Upper lobe of left lung (tissue), 6 donors: ENCODE measurements at regions not wholly inside any gene's neighbourhood (a gene's known extent, or its start where the extent isn't known, plus 50 kb on each side); places are given as distances from the start of the nearest gene placed in this dataset.

Experiments
- ATAC-seq, 2 donors: fragments of 200-7000 bp; cut with Tn5 transposase; one replicate each; pipeline ENCODE4 v1.9.1; 2022; ENCODE audit warnings: mild to moderate bottlenecking in 2 of 2, moderate library complexity in 2 of 2; ENCODE audit not compliant: low FRiP score in 2 of 2
- DNase-seq, 2 donors: peaks; one replicate each; pipeline ENCODE4 v3.0.0-alpha.2; 2019 to 2020
- H3K27ac ChIP-seq, 4 donors: fragments of 200-600 bp; sonication (generic); one replicate each; pipeline ENCODE4 v1.5.1; 2016 to 2019
- H3K27me3 ChIP-seq, 4 donors: fragments of 200-600 bp; sonication (generic); one replicate each; pipeline ENCODE4 v1.5.1; 2017 to 2019
- H3K36me3 ChIP-seq, 4 donors: fragments of 200-600 bp; sonication (generic); one replicate each; pipeline ENCODE4 v1.5.1; 2016 to 2019
- H3K4me1 ChIP-seq, 4 donors: fragments of 200-600 bp; sonication (generic); one replicate each; pipeline ENCODE4 v1.5.1; 2018 to 2019
- H3K4me3 ChIP-seq, 4 donors: fragments of 200-600 bp; sonication (generic); one replicate each; pipeline ENCODE4 v1.5.1; 2017 to 2019; ENCODE audit warnings: mild to moderate bottlenecking in 2 of 4, moderate library complexity in 1 of 4
- H3K9me3 ChIP-seq, 4 donors: fragments of 200-600 bp; sonication (generic); one replicate each; pipeline ENCODE4 v1.5.1; 2018 to 2019
- EP300 ChIP-seq, 4 donors: sonication (generic); formaldehyde crosslinking; IDR thresholded peaks; one replicate each; pipeline ENCODE4 v1.5.1; 2017; ENCODE audit warnings: antibody characterized with exemption in 4 of 4, control low read depth in 2 of 4
- POLR2A ChIP-seq, 4 donors: fragments of 450-650 bp; IDR thresholded peaks; one replicate each; pipeline ENCODE4 v1.5.1; 2016 to 2017; ENCODE audit warnings: antibody characterized with exemption in 4 of 4, mild to moderate bottlenecking in 2 of 4
- POLR2AphosphoS5 ChIP-seq, 2 donors: sonication (generic); formaldehyde crosslinking; IDR thresholded peaks; one replicate each; pipeline ENCODE4 v1.5.1; 2017; ENCODE audit warnings: antibody characterized with exemption in 2 of 2
- WGBS, 2 donors: methylation state at CpG; one replicate each; pipeline ENCODE4 v1.1.5; 2017 to 2018; 5-methylcytosine and 5-hydroxymethylcytosine counted together
- TF ChIP-seq, protein P1 (sequence below), 6 experiments: fragments of 450-650 bp in 4 of 6; fragments of 200-600 bp in 2 of 6; sonication (generic) in 2 of 6; IDR thresholded peaks; one replicate each; pipeline ENCODE4 v1.5.1; 2016 to 2019; ENCODE audit warnings: antibody characterized with exemption in 6 of 6
- donor health status: DM: no; HTN: no; CAD: no; lungs with moderate emphysema.
- donor health status: DM: no; HTN: yes; CAD: no; lungs with severe emphysema.

DNA sequence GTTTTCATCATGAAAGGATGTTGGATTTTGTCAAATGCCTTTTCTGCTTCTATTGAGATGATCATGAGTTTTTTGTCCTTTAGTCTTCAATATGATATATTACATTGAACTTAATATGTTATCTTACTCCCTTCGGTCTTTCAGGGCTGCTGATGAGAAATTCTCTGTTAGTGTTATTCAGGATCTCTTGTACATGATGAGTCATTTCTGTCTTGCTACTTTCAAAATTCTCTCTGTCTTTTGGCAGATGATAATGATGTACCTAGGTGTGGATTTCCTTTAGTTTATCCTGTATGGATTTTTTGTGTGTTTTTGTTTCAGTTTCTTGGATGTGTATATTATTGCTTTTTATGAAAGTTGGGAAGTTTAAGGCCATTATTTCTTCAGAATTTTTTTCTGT lies 320.9 kb upstream of the NPSR1 start:
- H3K27ac ChIP-seq: no peak overlapping the region
- no peaks in the 10 kb centered on the region for H3K36me3 ChIP-seq
- no peaks in the 10 kb centered on the region for H3K27me3 ChIP-seq
- ATAC-seq (no peak), DNase-seq (no peak)
- 88 to 100% methylated on average over 1 of the region's 1 CpG for WGBS, 2 donors
- H3K9me3 ChIP-seq: peaks cover 0 to 8% (median 0%) of the 10 kb centered on the region in 4 donors
- no peak overlapping the region for H3K4me3 ChIP-seq
- TF ChIP-seq POLR2AphosphoS5 (IDR thresholded peaks at IDR 0.05): no peak
- TF ChIP-seq EP300 (IDR thresholded peaks at IDR 0.05): no peak
- no peak for TF ChIP-seq POLR2A (IDR thresholded peaks at IDR 0.05)
- TF ChIP-seq, protein P1, sequence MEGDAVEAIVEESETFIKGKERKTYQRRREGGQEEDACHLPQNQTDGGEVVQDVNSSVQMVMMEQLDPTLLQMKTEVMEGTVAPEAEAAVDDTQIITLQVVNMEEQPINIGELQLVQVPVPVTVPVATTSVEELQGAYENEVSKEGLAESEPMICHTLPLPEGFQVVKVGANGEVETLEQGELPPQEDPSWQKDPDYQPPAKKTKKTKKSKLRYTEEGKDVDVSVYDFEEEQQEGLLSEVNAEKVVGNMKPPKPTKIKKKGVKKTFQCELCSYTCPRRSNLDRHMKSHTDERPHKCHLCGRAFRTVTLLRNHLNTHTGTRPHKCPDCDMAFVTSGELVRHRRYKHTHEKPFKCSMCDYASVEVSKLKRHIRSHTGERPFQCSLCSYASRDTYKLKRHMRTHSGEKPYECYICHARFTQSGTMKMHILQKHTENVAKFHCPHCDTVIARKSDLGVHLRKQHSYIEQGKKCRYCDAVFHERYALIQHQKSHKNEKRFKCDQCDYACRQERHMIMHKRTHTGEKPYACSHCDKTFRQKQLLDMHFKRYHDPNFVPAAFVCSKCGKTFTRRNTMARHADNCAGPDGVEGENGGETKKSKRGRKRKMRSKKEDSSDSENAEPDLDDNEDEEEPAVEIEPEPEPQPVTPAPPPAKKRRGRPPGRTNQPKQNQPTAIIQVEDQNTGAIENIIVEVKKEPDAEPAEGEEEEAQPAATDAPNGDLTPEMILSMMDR (IDR thresholded peaks at IDR 0.05): no peak
- no peaks in the 10 kb centered on the region for H3K4me1 ChIP-seq

DNA sequence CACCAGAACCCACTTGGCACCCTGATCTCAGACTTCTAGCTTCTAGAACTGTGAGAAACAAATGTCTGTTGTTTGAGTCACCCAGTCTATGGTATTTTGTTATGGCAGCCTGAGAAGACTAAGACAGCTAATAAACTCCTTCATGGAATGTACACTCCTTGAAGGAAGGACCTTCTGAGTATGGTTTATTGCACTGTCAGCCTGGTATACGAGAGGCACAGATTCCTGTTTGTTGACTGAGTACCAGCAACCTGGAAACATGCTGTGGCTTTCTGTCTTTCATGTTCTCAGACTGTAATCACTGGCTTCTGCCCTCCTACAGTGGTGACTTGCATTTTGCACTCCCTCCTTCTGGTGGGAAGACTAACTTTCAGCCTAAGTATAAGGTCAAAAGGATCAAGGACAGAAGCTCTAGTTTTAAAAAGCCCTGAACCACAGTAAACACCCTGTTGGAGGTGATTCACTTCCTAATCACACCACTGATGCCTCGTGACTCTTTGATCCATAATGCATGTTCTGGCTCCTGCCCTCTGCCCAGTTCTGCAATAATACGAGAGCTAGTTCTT lies 319.0 kb upstream of the NPSR1 start:
- H3K27ac ChIP-seq: no peak overlapping the region
- H3K9me3 ChIP-seq: peaks cover 0 to 8% (median 0%) of the 10 kb centered on the region in 4 donors
- DNase-seq (no peak), ATAC-seq (no peak)
- H3K27me3 ChIP-seq: no peaks in the 10 kb centered on the region
- 59 to 65% methylated on average over 3 of the region's 3 CpGs for WGBS, 2 donors
- H3K36me3 ChIP-seq: no peaks in the 10 kb centered on the region
- H3K4me3 ChIP-seq: no peak overlapping the region
- TF ChIP-seq, protein P1 (IDR thresholded peaks at IDR 0.05): no peak
- TF ChIP-seq POLR2AphosphoS5 (IDR thresholded peaks at IDR 0.05) (no peak), POLR2A (IDR thresholded peaks at IDR 0.05) (no peak), EP300 (IDR thresholded peaks at IDR 0.05) (no peak)
- no peaks in the 10 kb centered on the region for H3K4me1 ChIP-seq

DNA sequence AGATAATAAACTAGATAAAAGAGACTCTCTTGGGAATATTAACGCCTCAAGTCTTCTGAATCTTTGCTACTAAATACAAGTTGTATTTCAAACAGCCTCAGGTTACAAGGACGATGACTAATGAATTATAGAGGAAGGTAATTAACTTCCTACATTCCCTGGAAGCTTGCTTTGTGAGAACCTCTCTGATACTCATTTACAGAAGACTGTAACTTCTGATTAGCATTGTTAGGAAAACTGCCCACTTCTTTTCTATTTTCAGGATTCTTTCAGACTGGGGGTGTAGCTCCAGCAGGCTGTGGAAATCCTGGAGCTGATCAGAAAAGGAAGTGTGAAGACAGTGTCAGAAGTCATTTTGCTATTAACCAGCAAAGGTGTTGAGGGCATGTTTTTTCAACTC lies 316.7 kb upstream of the NPSR1 start:
- ATAC-seq (no peak), DNase-seq (no peak)
- 45 to 52% methylated on average over 2 of the region's 2 CpGs for WGBS, 2 donors
- TF ChIP-seq POLR2A (IDR thresholded peaks at IDR 0.05) (no peak), EP300 (IDR thresholded peaks at IDR 0.05) (no peak), POLR2AphosphoS5 (IDR thresholded peaks at IDR 0.05) (no peak)
- TF ChIP-seq, protein P1 (IDR thresholded peaks at IDR 0.05): no peak
- Histone ChIP-seq H3K9me3 (peaks cover 0 to 8% (median 0%) of the 10 kb centered on the region in 4 donors), H3K4me3 (no peak overlapping the region), H3K36me3 (no peaks in the 10 kb centered on the region), H3K27me3 (no peaks in the 10 kb centered on the region), H3K27ac (no peak overlapping the region), H3K4me1 (no peaks in the 10 kb centered on the region)

DNA sequence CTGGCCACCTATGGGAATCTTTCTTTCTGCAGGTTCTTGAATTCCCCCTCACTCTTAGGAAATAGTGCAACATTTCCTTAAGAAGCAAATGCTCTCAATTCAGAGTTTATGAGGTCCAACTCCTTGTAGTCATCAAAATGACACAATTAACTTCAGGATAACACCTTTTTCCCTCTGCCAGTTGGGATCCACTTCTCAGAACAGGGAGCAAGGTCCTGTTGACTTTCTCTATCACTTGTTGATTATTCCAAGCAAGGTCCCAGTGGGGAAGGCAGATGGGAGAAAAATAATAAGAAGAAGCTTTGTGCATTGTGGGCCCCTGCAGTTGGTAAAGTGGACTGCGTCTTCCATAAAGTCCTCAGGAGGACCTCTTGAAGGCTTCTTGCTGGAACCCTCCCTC lies 315.6 kb upstream of the NPSR1 start:
- 92 to 93% methylated on average over 1 of the region's 1 CpG for WGBS, 2 donors
- peaks cover 0 to 7% (median 0%) of the 10 kb centered on the region in 4 donors for H3K9me3 ChIP-seq
- no peak for ATAC-seq

More for the DNA sequence above, 315.6 kb upstream of the NPSR1 start:
- TF ChIP-seq EP300 (IDR thresholded peaks at IDR 0.05): no peak
- TF ChIP-seq, protein P1 (IDR thresholded peaks at IDR 0.05): no peak
- no peak for TF ChIP-seq POLR2AphosphoS5 (IDR thresholded peaks at IDR 0.05)
- TF ChIP-seq POLR2A (IDR thresholded peaks at IDR 0.05): no peak
- Histone ChIP-seq H3K36me3 (no peaks in the 10 kb centered on the region), H3K27ac (no peak overlapping the region), H3K4me3 (no peak overlapping the region), H3K4me1 (no peaks in the 10 kb centered on the region), H3K27me3 (no peaks in the 10 kb centered on the region)
- DNase-seq: no peak
